ENCODE measurements at regions not wholly inside any gene's neighbourhood (a gene's known extent, or its start where the extent isn't known, plus 50 kb on each side); places are given as distances from the start of the nearest gene placed in this dataset.

DNA sequence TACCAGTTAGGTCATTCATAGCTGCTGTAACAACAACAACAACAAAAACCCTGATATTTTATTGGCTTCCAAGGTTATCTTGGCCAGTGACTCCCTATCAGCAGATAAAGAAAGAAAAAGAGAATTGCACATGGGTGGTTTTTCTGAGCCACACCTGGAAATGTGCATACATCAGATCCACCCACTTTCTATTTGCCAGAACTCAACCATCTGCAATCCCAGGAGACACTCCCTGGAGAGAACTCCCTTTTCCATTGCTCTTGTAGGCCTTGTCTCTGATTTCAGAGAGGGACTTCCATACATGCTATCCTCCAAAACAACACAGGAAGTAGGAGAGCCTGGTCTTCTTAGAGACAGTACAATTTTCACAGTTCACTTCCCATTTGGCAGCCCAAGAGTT is 74.9 kb upstream of the ZC3H11B start:
- Histone ChIP-seq H3K27ac (ENCODE audit: low read depth in 1 of 2, low read length in 2 of 2) (no peak overlapping the region), H3K9me3 (ENCODE audit: control insufficient read depth, low read length) (no peaks in the 10 kb centered on the region), H3K36me3 (ENCODE audit: control insufficient read depth in 1 of 2, insufficient read depth in 2 of 2, low read length in 1 of 2) (no peaks in the 10 kb centered on the region), H3K27me3 (ENCODE audit: control insufficient read depth in 1 of 2, insufficient read depth in 2 of 2, low read length in 1 of 2) (no peaks in the 10 kb centered on the region), H3K4me3 (ENCODE audit: low read length in 2 of 2) (no peak overlapping the region), H3K4me1 (ENCODE audit: control insufficient read depth in 1 of 2, insufficient read depth in 2 of 2, low read length in 2 of 2) (no peaks in the 10 kb centered on the region)
- ATAC-seq (ENCODE audit: low FRiP score) (no peak), DNase-seq (no peak)
- intact Hi-C loops (cut with DNase I), result no loop called here

DNA sequence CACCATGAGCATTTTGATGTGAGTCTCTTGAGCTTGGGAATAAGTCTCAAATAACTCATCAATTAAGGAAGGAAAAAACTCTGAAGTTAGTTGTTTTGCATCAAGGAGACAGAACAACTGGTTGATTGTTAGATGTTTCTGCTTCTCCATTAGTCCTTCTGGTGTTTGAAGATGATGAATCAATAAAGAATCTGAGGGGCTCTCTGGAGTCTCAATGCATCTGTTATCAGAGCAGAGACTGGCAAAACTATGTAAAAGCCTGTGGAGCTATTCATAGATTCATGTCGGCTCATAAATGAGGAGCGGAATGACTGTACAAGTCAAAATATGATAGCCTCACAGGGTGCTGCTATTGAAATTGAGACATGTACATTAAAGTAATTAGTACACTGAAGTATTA is 73.3 kb upstream of the ZC3H11B start:
- ATAC-seq (ENCODE audit: low FRiP score) (no peak), DNase-seq (no peak)
- WGBS, 2 donors, result 40 to 56% methylated on average over 2 of the region's 2 CpGs
- H3K9me3 ChIP-seq (ENCODE audit: control insufficient read depth, low read length), result no peaks in the 10 kb centered on the region
- H3K4me1 ChIP-seq (ENCODE audit: control insufficient read depth in 1 of 2, insufficient read depth in 2 of 2, low read length in 2 of 2), result no peaks in the 10 kb centered on the region
- intact Hi-C loops (cut with DNase I), result no loop called here
- no peak overlapping the region for H3K4me3 ChIP-seq (ENCODE audit: low read length in 2 of 2)
- H3K27me3 ChIP-seq (ENCODE audit: control insufficient read depth in 1 of 2, insufficient read depth in 2 of 2, low read length in 1 of 2), result no peaks in the 10 kb centered on the region
- H3K36me3 ChIP-seq (ENCODE audit: control insufficient read depth in 1 of 2, insufficient read depth in 2 of 2, low read length in 1 of 2), result no peaks in the 10 kb centered on the region
- no peak overlapping the region for H3K27ac ChIP-seq (ENCODE audit: low read depth in 1 of 2, low read length in 2 of 2)

DNA sequence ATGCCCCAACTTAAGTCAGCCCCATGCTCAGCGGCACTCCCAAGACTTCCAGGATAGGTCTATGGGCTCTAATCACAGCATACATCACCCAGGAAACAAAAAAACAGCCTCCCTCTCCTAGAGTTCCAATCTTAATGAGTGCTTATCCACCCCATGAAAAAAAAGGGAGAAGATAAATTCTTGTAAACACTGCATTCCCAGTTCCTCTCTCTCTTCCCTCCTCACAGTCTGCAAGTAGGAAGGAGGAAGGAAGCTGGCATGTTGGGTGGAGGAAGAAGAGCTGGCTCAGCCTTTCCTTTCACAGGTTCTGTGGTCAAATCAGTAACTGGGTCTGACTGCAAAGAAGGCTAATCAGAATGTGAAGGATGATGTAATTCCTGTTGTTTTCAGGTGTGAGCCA is 69.9 kb upstream of the ZC3H11B start:
- Histone ChIP-seq H3K27ac (ENCODE audit: low read depth in 1 of 2, low read length in 2 of 2) (no peak overlapping the region), H3K27me3 (ENCODE audit: control insufficient read depth in 1 of 2, insufficient read depth in 2 of 2, low read length in 1 of 2) (no peaks in the 10 kb centered on the region), H3K4me3 (ENCODE audit: low read length in 2 of 2) (no peak overlapping the region), H3K9me3 (ENCODE audit: control insufficient read depth, low read length) (no peaks in the 10 kb centered on the region), H3K4me1 (ENCODE audit: control insufficient read depth in 1 of 2, insufficient read depth in 2 of 2, low read length in 2 of 2) (no peaks in the 10 kb centered on the region), H3K36me3 (ENCODE audit: control insufficient read depth in 1 of 2, insufficient read depth in 2 of 2, low read length in 1 of 2) (no peaks in the 10 kb centered on the region)
- DNase-seq, result no peak
- intact Hi-C loops (cut with DNase I), result no loop called here
- ATAC-seq (ENCODE audit: low FRiP score), result no peak
- WGBS, 2 donors, result 88 to 92% methylated on average over 1 of the region's 1 CpG

DNA sequence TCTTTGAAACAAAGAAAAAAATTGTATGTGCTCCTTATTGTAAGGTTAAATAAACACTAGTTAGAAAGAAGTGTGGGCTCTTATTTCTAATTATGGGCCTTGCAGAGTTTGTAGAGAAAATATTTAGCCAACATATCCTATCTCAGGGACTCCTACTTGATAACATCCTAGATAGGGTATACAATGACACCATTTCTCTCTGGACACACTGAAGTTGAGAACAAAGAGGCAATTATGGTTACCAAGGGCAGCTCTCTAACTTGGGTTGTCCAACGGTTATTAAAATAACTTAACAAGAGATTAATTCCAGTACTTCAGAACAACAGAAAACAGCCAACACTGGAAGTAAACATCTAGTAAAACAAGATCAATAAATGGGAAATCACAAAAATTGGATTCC is 69.0 kb upstream of the ZC3H11B start:
- no peaks in the 10 kb centered on the region for H3K36me3 ChIP-seq (ENCODE audit: control insufficient read depth in 1 of 2, insufficient read depth in 2 of 2, low read length in 1 of 2)
- 64 to 66% methylated on average over 1 of the region's 1 CpG for WGBS, 2 donors
- intact Hi-C loops (cut with DNase I), result no loop called here
- no peak overlapping the region for H3K27ac ChIP-seq (ENCODE audit: low read depth in 1 of 2, low read length in 2 of 2)
- H3K27me3 ChIP-seq (ENCODE audit: control insufficient read depth in 1 of 2, insufficient read depth in 2 of 2, low read length in 1 of 2), result no peaks in the 10 kb centered on the region
- no peak overlapping the region for H3K4me3 ChIP-seq (ENCODE audit: low read length in 2 of 2)
- ATAC-seq (ENCODE audit: low FRiP score), result no peak
- no peaks in the 10 kb centered on the region for H3K4me1 ChIP-seq (ENCODE audit: control insufficient read depth in 1 of 2, insufficient read depth in 2 of 2, low read length in 2 of 2)
- no peaks in the 10 kb centered on the region for H3K9me3 ChIP-seq (ENCODE audit: control insufficient read depth, low read length)
- no peak for DNase-seq

DNA sequence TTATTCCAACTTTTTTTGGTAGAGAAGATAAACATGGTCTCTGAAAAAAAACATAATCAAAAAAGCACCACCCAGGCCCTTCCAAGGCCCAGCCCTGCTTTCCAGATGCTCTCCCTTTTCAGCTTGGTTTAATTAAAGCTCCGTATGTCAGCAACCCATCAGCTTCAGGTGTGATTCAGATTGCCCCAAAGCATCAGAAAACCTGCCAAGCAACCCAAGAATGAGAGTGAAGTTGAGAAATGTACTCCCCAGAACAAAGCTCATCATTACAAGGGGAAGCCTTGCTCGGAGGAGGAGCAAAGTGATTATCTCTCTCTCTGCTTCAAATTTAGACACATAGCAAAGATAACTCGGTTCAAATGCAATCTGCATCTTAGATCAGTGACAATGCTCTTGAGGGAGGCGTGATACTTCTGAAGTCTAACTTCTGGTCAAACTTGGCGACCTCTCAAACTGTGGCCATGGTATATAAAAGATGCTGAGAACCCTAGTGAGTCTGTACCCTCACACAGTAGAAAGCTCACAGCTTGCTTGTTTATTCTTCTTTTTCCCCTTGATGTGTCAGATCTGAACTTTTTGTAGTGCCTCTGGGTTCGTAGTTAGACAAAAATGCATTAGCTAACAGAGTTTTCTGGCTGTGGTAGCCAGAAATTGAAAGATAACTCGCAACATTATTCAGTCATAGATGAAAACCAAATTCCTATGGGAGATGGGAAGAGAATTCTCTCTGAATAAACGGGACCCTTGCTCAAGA is 63.3 kb upstream of the ZC3H11B start:
- H3K9me3 ChIP-seq (ENCODE audit: control insufficient read depth, low read length), result no peaks in the 10 kb centered on the region
- intact Hi-C loops (cut with DNase I), result no loop called here
- no peaks in the 10 kb centered on the region for H3K4me1 ChIP-seq (ENCODE audit: control insufficient read depth in 1 of 2, insufficient read depth in 2 of 2, low read length in 2 of 2)
- H3K36me3 ChIP-seq (ENCODE audit: control insufficient read depth in 1 of 2, insufficient read depth in 2 of 2, low read length in 1 of 2), result no peaks in the 10 kb centered on the region
- WGBS, 2 donors, result 74 to 81% methylated on average over 8 of the region's 8 CpGs
- H3K27me3 ChIP-seq (ENCODE audit: control insufficient read depth in 1 of 2, insufficient read depth in 2 of 2, low read length in 1 of 2), result no peaks in the 10 kb centered on the region
- DNase-seq, result no peak
- H3K4me3 ChIP-seq (ENCODE audit: low read length in 2 of 2), result peak overlapping the region in 1 of 2 donors; percentile 8
- no peak overlapping the region for H3K27ac ChIP-seq (ENCODE audit: low read depth in 1 of 2, low read length in 2 of 2)
- ATAC-seq (ENCODE audit: low FRiP score), result no peak

DNA sequence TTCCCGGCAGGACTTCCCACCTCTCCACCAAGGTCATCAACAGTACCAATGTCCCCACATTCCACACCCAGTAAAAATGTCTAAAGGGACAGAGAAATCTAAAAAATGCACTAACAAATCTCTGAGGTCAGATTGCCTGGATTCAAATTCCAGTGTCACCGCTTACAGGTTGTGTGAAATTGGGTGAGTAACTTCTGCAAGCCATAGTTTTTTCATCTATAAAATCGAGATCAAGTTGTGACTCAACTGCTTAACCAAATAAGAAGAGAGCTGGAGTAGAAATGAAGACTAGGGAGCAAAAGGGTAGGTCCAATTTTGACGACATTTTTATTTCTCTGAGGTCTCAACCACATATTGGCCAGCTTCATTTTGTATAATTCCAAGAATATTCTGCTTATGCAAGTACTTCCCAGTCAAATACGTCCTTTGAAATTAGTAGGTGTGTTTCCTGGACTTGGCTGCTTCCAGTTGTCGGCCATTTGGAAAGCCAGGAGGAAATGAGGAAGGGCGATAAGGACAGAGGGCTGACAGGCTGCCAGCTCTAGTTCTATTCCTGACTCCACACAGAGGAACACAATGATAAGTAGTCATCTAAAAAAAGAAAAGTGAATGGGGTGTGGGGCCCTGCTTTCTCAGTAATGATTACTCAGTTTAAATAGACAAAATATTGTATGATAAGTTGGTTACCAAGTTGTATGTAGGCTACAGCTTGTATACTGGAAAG is 57.7 kb upstream of the ZC3H11B start:
- Histone ChIP-seq H3K27ac (ENCODE audit: low read depth in 1 of 2, low read length in 2 of 2) (no peak overlapping the region), H3K4me3 (ENCODE audit: low read length in 2 of 2) (no peak overlapping the region), H3K27me3 (ENCODE audit: control insufficient read depth in 1 of 2, insufficient read depth in 2 of 2, low read length in 1 of 2) (no peaks in the 10 kb centered on the region), H3K9me3 (ENCODE audit: control insufficient read depth, low read length) (no peaks in the 10 kb centered on the region), H3K4me1 (ENCODE audit: control insufficient read depth in 1 of 2, insufficient read depth in 2 of 2, low read length in 2 of 2) (no peaks in the 10 kb centered on the region), H3K36me3 (ENCODE audit: control insufficient read depth in 1 of 2, insufficient read depth in 2 of 2, low read length in 1 of 2) (no peaks in the 10 kb centered on the region)
- DNase-seq (peak in 1 of 2 donors; percentile 53), ATAC-seq (ENCODE audit: low FRiP score) (no peak)
- intact Hi-C loops (cut with DNase I), result no loop called here
- 39% methylated on average over 7 of the region's 7 CpGs for WGBS, 2 donors

DNA sequence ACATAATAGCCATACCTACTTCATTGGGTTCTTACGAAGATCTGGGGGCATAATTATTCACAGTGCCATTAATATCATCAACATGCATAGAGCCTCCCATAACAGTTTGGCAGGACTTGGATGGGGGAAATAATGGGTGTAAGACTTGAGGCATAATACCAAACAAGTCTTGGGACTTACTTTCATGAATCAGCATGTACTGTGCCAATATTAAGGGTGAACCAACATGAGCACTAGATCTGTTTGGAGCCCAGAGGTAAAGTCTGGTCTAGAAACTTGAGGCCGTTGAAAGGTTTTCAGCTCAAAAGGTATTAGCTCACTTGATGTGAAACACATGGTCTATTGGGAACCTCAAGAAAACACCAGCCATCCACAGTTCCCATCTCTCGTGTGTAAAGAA is 56.7 kb upstream of the ZC3H11B start:
- Histone ChIP-seq H3K4me3 (ENCODE audit: low read length in 2 of 2) (no peak overlapping the region), H3K27ac (ENCODE audit: low read depth in 1 of 2, low read length in 2 of 2) (no peak overlapping the region), H3K9me3 (ENCODE audit: control insufficient read depth, low read length) (no peaks in the 10 kb centered on the region), H3K36me3 (ENCODE audit: control insufficient read depth in 1 of 2, insufficient read depth in 2 of 2, low read length in 1 of 2) (no peaks in the 10 kb centered on the region), H3K4me1 (ENCODE audit: control insufficient read depth in 1 of 2, insufficient read depth in 2 of 2, low read length in 2 of 2) (no peaks in the 10 kb centered on the region), H3K27me3 (ENCODE audit: control insufficient read depth in 1 of 2, insufficient read depth in 2 of 2, low read length in 1 of 2) (no peaks in the 10 kb centered on the region)
- intact Hi-C loops (cut with DNase I), result loop anchor here in 1 of 2 donors (10.0 kb wide), 1 partner anchor 1345 kb away; no protein-coding TSS in a partner anchor
- 76 to 78% methylated on average over 3 of the region's 3 CpGs for WGBS, 2 donors
- DNase-seq (no peak), ATAC-seq (ENCODE audit: low FRiP score) (no peak)

DNA sequence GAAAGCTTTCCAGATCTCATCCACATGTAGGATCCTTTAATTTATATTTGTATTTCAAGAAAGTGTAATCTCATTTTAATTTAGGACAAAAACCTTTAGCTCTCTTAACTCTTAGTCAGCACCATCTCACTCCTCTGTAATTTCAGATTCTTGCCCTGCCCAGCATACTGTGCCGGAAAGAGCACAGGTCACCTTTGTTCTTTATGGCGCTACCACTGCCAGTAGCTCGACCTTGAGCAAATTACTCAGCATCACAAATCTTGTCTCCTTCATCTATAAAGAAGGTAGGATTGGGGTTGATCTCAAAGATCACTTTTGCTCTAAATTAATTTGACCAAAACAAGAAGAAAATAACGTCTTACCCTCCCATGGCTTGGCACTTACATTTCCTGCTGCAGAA is 56.1 kb upstream of the ZC3H11B start:
- Histone ChIP-seq H3K4me1 (ENCODE audit: control insufficient read depth in 1 of 2, insufficient read depth in 2 of 2, low read length in 2 of 2) (no peaks in the 10 kb centered on the region), H3K4me3 (ENCODE audit: low read length in 2 of 2) (no peak overlapping the region), H3K27ac (ENCODE audit: low read depth in 1 of 2, low read length in 2 of 2) (no peak overlapping the region), H3K9me3 (ENCODE audit: control insufficient read depth, low read length) (no peaks in the 10 kb centered on the region), H3K36me3 (ENCODE audit: control insufficient read depth in 1 of 2, insufficient read depth in 2 of 2, low read length in 1 of 2) (no peaks in the 10 kb centered on the region), H3K27me3 (ENCODE audit: control insufficient read depth in 1 of 2, insufficient read depth in 2 of 2, low read length in 1 of 2) (no peaks in the 10 kb centered on the region)
- intact Hi-C loops (cut with DNase I), result loop anchor here in 1 of 2 donors (10.0 kb wide), 1 partner anchor 1344 kb away; no protein-coding TSS in a partner anchor
- no peak for DNase-seq
- ATAC-seq (ENCODE audit: low FRiP score), result no peak
- WGBS, 2 donors, result 59 to 67% methylated on average over 4 of the region's 4 CpGs

DNA sequence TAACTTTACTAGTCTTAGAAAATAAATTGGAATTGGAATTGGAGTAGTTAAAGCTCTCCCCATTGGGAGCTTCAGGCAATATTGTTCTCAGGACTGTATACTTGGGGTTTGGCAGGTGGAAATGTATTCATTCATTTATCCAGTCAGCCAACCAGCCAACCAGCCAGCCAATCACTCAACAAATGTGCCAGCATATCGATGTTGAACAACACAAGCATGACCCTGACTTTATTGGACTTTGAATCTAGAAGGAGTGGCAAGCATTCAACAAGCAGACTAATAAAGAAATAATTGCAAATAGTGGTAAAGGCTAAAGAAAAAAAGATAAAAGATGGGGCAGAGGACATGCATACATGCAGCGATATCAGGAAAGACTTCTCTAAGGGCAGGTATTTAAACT is 55.5 kb upstream of the ZC3H11B start:
- 89% methylated on average over 2 of the region's 2 CpGs for WGBS, 2 donors
- Histone ChIP-seq H3K9me3 (ENCODE audit: control insufficient read depth, low read length) (no peaks in the 10 kb centered on the region), H3K4me3 (ENCODE audit: low read length in 2 of 2) (no peak overlapping the region), H3K4me1 (ENCODE audit: control insufficient read depth in 1 of 2, insufficient read depth in 2 of 2, low read length in 2 of 2) (no peaks in the 10 kb centered on the region), H3K36me3 (ENCODE audit: control insufficient read depth in 1 of 2, insufficient read depth in 2 of 2, low read length in 1 of 2) (no peaks in the 10 kb centered on the region), H3K27ac (ENCODE audit: low read depth in 1 of 2, low read length in 2 of 2) (no peak overlapping the region), H3K27me3 (ENCODE audit: control insufficient read depth in 1 of 2, insufficient read depth in 2 of 2, low read length in 1 of 2) (no peaks in the 10 kb centered on the region)
- no peak for ATAC-seq (ENCODE audit: low FRiP score)
- intact Hi-C loops (cut with DNase I), result loop anchor here in 1 of 2 donors (10.0 kb wide), 1 partner anchor 1344 kb away; no protein-coding TSS in a partner anchor
- DNase-seq, result no peak

Measured in aorta (tissue), 5 donors.